ENCODE measurements at regions not wholly inside any gene's neighbourhood (a gene's known extent, or its start where the extent isn't known, plus 50 kb on each side); places are given as distances from the start of the nearest gene placed in this dataset.

GRCh38 chr20:60868316-60868891 lies 383.7 kb upstream of the CDH4 start (continued):
- TF ChIP-seq SRF (IDR thresholded peaks at IDR 0.05; ENCODE audit: low read depth, low read length) (no peak), BACH1 (IDR thresholded peaks at IDR 0.05; ENCODE audit: low read length) (no peak), JUN (IDR thresholded peaks at IDR 0.05; ENCODE audit: low read depth, low read length) (no peak), CHD1 (IDR thresholded peaks at IDR 0.05; ENCODE audit: low read depth, low read length) (no peak), SAP30 (IDR thresholded peaks at IDR 0.05; ENCODE audit: insufficient read depth, insufficient replicate concordance, low read length) (no peak), CEBPB (IDR thresholded peaks at IDR 0.05; ENCODE audit: low read depth, low read length) (no peak), SIX5 (IDR thresholded peaks at IDR 0.05; ENCODE audit: low read depth, low read length) (no peak)

All from H1 (cell line).